Right ventricle myocardium superior (tissue), 1 donor: ENCODE measurements at regions not wholly inside any gene's neighbourhood (a gene's known extent, or its start where the extent isn't known, plus 50 kb on each side); places are given as distances from the start of the nearest gene placed in this dataset.
"Not testable (repeated sequence)": the region's sequence is repeated elsewhere in the genome, so short reads cannot be mapped to it uniquely, and the experiment has no call there.

Experiments used
- ATAC-seq: fragments of 200-7000 bp; cut with Tn5 transposase; one replicate; pipeline ENCODE4 v1.9.1; 2020; ENCODE audit warnings: mild to moderate bottlenecking; ENCODE audit not compliant: poor library complexity
- DNase-seq: peaks from one replicate; pipeline ENCODE4 v3.0.0-alpha.2; 2020
- intact Hi-C: fragments of 100-400 bp; cut with DNase I; formaldehyde crosslinking; loops from one replicate; pipeline ENCODE4 v1.11.2; 2022
- donor health status: DM: no; HTN: yes; CAD: no; lungs with severe emphysema.

DNA sequence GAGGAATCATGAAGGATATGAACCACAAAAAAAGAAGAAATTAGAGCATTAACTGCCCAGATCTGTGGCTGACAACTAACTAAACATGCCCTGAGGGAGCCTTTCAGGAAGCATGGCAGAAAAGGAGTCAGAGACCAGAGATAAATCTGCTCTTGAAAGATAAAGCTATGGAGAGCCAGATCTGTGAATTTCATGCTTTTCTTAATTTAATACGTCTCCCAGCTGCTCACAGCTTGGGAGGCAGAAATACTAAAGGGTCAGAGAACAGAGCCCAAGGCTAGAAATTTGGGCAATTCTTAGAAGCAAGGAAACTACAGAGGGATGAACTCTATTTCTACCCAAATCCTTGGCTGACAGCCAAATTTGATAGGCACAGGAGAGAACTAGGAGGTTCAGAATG lies 223.0 kb upstream of the DPP10 start:
- ATAC-seq (no peak), DNase-seq (no peak)
- intact Hi-C loops: no loop called here

DNA sequence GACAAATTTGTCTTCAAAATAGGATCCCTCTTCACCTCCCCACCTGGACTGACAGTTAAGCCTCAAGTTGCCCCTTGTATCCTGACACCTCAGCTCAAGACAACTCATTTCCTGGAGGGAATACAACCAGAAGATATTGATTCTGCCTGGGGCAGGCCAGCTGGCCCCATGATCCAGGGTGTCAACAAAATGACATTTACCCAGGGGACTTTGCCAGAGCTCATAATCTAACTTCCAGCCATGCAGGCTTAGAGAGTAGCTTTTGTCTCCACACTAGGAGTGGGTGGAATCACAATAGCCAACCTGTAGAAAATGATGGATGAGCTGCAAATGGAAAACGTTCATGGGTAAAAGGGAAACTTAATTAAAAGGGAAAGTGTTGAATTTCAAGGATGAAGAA lies 220.1 kb upstream of the DPP10 start:
- intact Hi-C loops: no loop called here
- no peak for ATAC-seq
- no peak for DNase-seq

DNA sequence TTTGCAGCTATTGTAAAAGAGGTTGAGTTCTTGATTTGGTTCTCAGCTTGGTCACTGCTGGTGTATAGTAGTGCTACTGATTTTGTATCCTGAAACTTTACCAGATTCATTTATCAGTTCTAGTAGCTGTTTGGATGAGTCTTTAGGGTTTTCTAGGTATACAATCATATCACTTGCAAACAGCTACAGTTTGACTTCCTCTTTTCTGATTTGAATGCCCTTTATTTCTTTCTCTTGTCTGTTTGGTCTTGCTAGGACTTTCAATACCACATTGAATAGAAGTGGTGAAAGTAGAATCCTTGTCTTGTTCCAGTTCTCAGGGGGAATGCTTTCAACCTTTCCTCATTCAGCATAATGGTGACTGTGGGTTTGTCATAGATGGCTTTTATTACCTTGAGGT lies 210.5 kb upstream of the DPP10 start:
- intact Hi-C loops: no loop called here
- DNase-seq (no peak), ATAC-seq (no peak)

DNA sequence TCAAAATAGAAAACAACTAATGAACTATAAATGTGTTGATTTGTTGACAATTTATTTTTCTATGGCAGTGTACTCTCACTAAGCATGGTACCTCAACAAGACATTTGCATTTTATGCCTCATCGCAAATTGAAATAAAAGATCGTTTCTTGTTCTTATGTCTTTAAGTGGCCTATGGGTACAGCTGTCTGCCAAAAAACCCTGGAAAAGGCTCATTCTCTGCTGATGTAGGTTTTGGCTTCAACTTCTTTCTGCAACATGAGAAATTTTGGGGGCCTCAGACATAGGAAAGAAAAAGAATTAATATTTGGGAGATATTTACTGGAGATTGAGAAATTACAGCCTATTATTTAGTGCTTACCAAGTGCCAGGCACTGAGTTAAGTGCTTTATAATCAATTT lies 205.1 kb upstream of the DPP10 start:
- ATAC-seq: no peak
- no peak for DNase-seq
- intact Hi-C loops: no loop called here

DNA sequence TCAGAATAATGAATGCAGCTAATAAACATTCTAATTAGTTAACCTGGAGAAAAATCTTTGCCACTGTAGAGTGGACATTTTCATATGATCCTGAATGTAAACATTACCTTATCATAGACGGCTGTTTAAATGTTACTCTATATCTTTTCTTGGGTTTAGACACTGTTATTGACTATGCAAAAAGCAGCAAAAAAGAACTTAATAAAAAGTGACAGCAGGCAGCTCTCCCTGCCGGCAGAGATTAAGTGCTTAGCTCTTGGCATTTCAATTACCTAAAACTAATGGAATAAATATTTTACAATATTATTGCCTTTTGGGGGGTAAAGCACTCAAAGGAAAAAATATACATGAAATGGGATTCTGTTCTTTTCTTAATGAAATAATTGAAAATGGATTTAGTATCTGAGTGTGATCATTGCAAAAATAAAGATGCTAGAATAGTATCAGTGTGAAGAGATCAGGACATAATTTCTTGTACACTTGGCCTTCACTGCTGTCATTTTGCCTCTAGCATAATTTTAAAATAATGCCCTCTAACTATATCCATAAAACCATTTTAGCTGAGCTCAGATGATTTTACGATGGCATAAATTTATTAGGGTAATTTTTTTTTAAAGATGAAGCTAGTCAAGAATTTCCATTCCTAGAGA lies 203.4 kb upstream of the DPP10 start:
- DNase-seq (no peak), ATAC-seq (no peak)
- intact Hi-C loops: no loop called here

DNA sequence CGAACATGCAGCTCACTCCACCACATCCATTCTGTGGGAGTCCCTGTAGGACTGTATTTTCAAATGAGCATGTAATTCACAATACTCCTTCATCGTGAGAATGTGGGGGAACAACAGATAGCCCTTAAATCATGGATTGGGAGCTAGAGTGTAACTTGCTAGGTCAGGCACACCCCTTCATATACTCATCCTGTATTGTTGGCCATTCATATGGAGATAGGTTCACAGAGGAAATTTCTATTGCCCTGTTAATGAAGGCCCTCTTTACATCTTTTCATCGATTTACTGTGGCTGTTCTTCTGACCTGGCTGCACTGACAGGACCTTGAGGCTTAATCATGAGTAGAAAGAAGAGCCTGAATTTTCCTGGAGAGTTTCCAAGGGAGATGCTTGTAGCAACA lies 193.8 kb upstream of the DPP10 start:
- DNase-seq (no peak), ATAC-seq (no peak)
- intact Hi-C loops: no loop called here

DNA sequence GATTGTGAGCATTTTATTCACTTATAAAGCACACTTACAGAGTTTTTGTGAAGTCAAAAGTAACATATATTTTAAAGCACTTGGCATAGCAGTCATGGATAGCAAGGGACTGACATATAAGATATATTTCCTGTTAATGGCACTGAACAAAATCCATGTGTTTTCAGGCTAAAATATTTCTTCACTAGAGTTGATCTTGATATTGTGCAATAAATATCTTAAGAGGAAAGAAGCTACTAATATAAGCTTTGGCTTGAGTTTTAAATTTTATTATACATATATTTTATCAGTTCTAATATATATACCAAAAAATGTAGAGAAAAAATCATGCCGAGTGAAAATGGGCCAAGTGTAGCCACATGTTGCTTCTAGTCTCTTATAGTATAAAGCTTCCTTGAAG lies 189.7 kb upstream of the DPP10 start:
- DNase-seq: no peak
- intact Hi-C loops: no loop called here
- ATAC-seq: no peak

DNA sequence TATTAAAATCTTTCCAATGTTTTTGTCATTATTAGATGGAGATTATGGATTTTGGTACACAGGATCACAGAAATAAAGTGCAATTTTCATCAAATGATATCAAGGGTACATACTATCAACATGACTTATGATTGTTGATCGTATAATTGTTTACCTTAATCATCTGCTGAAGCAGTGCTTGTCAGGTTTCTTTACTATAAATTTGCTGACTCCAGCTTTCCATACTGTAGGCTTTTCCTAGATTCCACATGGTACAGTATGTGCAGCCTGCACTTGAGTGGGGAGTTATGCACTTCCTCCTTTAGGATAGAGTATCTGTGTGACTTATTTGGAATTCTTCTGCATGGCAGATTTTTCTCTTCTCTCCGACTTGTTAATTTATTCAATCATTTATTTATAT lies 187.6 kb upstream of the DPP10 start:
- intact Hi-C loops: no loop called here
- ATAC-seq: no peak
- DNase-seq: no peak

DNA sequence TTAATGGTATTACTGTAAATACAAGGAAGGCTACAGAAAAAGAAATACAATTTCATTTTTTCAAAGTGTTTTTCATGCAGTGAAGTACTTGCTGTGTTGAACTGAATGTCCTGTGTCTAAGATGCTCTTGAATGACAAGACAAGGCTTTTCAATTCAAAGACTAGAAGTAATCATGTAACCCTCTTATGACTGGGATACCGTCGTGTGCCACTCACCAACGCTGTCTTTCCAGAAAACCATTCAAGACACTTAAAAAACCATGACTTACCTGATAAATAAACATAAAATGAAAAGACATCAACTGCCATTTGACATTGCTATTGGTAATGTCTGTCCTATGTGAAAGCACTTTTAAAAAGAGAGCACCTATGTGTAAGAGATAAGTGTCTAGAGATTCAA lies 183.1 kb upstream of the DPP10 start:
- ATAC-seq (no peak), DNase-seq (no peak)
- intact Hi-C loops: no loop called here

DNA sequence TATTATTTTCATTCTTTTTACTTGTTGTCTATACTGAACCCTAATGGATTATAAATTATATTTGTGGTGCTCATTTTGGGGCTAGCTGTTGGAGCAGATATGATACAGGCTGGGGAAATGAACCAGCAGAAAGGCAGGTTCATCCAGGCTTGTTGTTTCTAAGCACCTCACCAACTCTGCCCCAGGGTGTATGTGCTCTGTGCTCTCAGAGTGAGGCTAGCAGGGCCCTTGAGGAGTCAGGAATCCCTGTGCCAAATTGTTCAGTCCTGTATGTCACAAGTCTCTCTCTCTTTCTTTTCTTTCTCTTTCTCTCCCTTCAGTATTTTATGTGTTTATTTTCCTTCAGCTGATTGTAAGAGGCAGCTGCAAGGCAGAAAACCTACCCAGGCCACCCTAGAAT lies 181.1 kb upstream of the DPP10 start:
- DNase-seq (no peak), ATAC-seq (no peak)
- intact Hi-C loops: no loop called here

DNA sequence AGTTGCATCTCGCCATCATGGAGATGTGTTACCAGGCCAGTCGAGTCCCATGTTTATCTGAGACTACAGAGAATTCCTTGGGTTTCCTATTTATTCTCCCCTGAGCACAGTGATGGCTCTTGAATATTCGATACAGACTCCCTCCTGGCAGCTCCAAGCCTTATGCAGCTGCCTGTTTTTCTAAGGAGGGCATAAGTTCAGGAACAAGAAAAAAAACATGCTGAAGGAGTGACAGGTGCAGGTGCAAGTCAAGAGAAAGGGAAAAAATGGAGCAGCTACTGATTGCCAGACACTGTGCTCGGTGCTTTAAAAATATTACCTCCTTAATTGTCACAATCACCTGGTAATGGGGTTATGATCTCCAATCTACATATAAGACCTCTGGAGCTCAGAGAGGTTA lies 177.2 kb upstream of the DPP10 start:
- intact Hi-C loops: no loop called here
- ATAC-seq (no peak), DNase-seq (no peak)

DNA sequence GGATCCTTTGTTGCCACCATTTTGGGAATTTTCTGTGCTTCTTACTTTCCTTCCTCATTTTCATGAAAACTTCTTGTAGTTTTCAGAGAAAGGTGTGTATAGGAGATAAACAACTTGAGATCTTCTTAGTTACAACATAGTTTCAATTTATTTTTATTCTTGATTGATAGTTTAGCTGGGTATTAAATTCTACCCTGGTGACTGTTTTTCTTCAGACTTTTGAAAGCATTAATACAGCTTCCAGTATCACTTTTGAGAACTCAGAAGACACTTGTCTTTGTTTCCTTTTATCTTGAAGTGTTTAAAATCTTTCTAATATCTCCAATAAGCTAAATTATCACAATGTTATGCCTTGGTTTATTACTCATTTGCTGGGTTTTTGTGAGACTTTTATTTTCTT lies 167.5 kb upstream of the DPP10 start:
- DNase-seq: no peak
- no peak for ATAC-seq
- intact Hi-C loops: no loop called here

DNA sequence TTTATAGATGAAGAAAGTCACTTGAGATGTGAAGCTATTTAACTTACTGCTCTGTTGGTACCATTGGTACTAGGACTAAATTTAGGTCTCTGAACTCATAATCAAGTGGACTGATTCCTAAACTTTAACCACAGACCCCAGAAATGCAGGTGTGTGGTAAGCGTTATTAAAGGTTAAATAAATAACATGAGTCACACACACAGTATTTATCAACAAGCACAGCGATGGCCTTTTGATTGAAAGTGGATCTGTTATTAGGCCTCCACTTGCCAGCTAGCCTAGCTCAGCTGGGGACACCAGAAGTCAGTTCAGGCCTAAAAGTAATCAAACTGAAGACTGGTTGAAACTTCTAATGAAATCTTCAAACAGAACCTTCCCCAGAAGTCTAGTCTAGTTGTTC lies 161.3 kb upstream of the DPP10 start:
- ATAC-seq (no peak), DNase-seq (no peak)
- intact Hi-C loops: no loop called here

DNA sequence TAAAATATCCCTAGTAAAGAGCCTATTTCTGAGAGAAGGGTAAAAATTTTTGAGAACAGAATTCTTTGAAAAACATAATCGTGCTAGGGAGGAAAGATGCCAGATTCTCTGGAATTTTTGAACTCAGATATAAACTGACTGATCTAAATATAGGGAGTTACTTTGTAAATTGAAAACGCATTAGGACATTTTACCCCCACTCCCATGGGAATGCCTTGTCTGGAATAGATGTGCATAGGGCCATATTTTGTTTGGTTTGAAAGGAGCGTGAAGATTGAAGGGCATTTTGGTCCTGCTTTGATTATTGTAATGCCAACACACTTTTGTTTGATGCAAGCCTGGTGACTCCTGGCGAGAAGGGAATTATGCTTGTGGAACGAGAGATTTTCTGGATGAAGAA lies 158.7 kb upstream of the DPP10 start:
- intact Hi-C loops: no loop called here
- no peak for ATAC-seq

DNA sequence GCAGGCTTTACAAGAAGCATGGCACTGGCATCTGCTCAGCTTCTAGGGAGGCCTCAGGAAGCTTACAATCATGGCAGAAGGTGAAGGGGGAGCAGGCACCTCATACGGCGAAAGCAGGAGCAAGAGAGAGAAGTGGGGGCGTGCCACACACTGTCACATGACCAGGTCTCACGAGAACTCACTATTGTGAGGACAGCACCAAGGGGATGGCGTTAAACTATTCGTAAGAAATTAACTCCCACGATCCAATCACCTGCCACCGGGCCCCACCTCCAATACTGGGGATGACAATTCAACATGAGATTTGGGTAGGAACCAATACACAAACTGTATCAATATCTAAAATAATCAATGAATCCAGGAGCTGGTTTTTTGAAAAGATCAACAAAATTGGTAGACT lies 156.0 kb upstream of the DPP10 start:
- no peak for DNase-seq
- ATAC-seq: no peak
- intact Hi-C loops: no loop called here

More for the DNA sequence above, 158.7 kb upstream of the DPP10 start:
- no peak for DNase-seq

DNA sequence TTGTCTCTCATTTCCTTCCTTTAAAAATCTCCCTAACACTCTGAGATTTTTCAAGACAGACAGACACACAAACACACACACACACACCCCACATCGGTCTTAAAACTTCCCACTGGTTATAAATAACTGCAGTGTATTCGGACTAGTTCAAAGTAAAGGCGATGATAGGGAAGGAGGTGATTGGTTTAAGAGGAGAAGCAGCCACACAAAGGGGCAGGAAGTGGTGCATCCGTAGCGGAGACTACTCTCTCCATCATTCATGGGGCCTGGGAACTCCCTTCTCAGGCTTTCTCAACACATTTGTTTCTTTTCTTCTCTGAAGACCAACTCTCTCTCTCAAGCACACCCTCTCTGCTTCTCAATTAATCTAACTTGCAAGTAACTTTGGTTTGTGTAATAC lies 149.1 kb upstream of the DPP10 start:
- ATAC-seq: no peak
- intact Hi-C loops: no loop called here
- no peak for DNase-seq

DNA sequence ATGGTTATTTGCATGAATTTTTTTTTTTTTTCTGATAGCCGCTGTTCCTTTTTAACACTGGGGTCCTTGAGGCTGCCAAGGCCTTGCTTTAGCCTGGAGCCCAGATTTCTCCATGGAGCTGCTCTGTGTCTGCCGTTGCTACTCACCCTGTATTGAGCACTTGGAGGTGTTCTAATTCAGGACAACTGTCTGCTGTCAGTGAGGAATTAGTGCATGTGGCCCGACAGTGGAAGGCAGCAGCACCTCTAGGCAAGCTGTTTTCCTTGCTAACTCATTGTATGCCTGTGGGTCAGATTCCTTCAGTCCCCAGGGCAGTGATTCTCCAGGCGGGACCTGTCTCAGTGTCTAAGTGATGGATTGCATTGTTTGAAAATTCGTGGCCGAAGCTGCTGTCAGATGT lies 147.7 kb upstream of the DPP10 start:
- no peak for DNase-seq
- intact Hi-C loops: no loop called here
- ATAC-seq: no peak

DNA sequence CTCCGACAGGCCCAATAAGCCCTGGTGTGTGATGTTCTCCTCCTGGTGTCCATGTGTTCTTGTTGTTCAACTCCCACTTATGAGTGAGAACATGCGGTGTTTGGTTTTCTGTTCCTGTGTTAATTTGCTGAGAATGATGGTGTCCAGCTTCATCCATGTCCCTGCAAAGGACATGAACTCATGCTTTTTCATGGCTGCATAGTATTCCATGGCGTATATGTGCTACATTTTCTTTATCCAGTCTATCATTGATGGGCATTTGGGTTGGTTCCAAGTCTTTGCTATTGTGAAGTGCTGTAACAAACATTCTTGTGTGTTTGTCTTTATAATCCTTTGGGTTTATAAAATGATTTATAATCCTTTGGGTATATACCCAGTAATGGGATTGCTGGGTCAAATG lies 142.1 kb upstream of the DPP10 start:
- ATAC-seq, intact Hi-C loops: not testable (repeated sequence)

DNA sequence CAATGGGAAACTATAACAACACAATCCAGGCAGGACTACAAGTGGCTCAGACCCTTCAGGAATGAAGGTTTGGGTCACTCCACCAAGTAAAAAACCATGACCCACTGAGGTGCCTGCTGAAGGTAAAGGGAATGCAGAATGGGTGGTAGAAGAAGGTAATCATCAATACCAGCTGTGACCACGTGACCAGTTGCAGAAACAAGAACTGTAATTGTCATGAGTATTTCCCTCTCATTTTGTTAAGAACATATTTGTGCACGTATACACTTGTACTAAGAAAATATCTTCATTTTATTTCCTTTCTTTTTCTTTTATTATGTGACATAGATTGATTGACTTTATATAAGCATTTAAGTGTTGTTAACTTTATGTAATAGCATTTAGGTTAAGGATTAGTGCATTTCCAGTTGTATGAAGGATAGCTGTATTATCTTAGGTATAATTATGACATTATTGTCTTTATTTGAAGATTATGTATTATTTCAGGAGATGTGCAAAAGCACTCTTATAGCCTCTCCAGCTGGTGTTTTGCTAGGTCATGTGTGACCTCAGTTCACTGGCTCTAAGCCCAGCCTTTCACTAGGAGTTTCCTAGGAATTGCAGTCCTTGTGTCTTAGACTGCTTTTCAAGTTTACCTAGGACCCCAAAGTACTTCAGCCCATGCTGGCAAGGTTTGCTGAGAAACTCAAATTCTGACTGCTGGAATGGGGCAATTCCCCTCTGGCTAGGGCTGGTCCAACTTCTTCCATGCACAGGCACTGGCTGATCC lies 125.7 kb upstream of the DPP10 start:
- intact Hi-C loops: no loop called here
- DNase-seq (no peak), ATAC-seq (no peak)

More for the DNA sequence above, 142.1 kb upstream of the DPP10 start:
- DNase-seq: not testable (repeated sequence)

DNA sequence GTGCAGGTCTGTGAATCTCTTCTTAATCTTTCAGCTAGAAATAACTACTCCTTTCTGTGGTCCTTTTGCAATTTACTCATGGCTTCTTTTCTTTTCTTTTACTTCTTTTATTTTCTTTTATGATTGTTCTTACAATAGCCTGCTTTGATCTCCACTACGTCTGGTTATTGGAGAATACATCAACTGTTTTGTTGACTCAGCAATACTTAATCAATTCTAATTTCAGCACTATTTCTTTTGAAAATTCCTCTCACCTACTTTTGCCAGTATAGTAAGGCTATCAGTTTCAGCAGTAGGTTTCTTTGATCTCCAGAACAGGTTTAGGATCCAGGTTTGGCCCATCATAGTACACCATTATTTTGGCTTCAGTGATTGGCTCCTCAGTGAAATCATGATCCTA lies 111.8 kb upstream of the DPP10 start:
- no peak for ATAC-seq
- intact Hi-C loops: no loop called here
- no peak for DNase-seq

DNA sequence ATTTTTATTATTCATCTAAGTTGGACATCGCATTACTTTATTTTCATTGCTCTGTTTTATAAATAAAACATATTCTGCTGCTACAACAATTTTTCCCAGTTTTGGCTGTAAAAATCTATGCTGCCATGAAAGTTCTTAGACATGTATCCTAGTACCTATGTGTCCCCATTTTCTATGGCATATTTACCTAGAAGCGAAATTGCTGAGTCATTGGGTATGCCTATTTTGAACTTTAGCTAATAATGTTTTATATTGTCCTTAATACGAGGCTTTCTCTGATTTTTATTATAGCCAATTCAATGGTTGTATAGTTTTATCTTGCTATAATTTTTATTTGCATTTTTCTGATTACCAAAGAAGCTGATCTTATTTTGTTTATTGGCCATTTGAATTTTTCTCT lies 110.5 kb upstream of the DPP10 start:
- DNase-seq (no peak), ATAC-seq (no peak)
- intact Hi-C loops: no loop called here
